ENCODE measurements at regions not wholly inside any gene's neighbourhood (a gene's known extent, or its start where the extent isn't known, plus 50 kb on each side); places are given as distances from the start of the nearest gene placed in this dataset.

DNA sequence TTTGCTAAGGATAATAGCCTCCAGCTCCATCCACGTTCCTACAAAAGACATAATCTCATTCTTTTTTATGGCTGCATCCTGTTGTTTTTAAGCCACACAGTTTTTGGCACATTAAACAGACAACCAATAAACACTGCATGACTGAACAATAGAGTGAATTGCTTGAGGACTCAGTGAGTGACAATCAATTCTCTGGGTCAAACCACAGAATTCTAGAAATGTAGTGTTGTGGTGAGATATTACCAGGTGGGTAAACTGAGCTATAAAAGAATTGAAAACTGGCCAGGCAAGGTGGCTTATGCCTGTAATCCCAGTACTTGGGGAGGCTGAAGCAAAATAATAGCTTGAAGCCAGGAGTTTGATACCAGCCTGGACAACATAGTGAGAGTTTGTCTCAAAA is 154.7 kb upstream of the CADPS start:
- Histone ChIP-seq H3K27ac (ENCODE audit: low read length) (no peak overlapping the region), H3K79me2 (ENCODE audit: low read length) (no peaks in the 10 kb centered on the region), H3K4me2 (ENCODE audit: low read length) (no peak overlapping the region), H3K9me2 (replicated peaks; ENCODE audit: low read length) (no peaks in the 10 kb centered on the region), H2AFZ (ENCODE audit: low read length) (no peak overlapping the region), H3K4me1 (ENCODE audit: insufficient read depth, low read length) (no peaks in the 10 kb centered on the region), H3K4me3 (ENCODE audit: low read length) (no peak overlapping the region), H3K27me3 (ENCODE audit: low read length) (no peaks in the 10 kb centered on the region), H3K36me3 (ENCODE audit: low read depth, low read length) (no peaks in the 10 kb centered on the region), H3K9me3 (ENCODE audit: low read length) (peaks cover 21% of the 10 kb centered on the region), H3F3A (ENCODE audit: low read length, unreplicated experiment) (no peaks in the 10 kb centered on the region), H3K9ac (ENCODE audit: low read length) (no peak overlapping the region), H4K20me1 (ENCODE audit: low read length) (no peaks in the 10 kb centered on the region)
- no TSS peak for BruUV-seq (replicated peaks)
- intact Hi-C loops (cut with micrococcal nuclease), result no loop called here
- TF ChIP-seq EZH2phosphoT487 (IDR thresholded peaks at IDR 0.05; ENCODE audit: borderline replicate concordance, low read length), result no peak
- no peak for TF ChIP-seq EZH2 (IDR thresholded peaks at IDR 0.05; ENCODE audit: low read length, unreplicated experiment)
- TF ChIP-seq, protein P1, sequence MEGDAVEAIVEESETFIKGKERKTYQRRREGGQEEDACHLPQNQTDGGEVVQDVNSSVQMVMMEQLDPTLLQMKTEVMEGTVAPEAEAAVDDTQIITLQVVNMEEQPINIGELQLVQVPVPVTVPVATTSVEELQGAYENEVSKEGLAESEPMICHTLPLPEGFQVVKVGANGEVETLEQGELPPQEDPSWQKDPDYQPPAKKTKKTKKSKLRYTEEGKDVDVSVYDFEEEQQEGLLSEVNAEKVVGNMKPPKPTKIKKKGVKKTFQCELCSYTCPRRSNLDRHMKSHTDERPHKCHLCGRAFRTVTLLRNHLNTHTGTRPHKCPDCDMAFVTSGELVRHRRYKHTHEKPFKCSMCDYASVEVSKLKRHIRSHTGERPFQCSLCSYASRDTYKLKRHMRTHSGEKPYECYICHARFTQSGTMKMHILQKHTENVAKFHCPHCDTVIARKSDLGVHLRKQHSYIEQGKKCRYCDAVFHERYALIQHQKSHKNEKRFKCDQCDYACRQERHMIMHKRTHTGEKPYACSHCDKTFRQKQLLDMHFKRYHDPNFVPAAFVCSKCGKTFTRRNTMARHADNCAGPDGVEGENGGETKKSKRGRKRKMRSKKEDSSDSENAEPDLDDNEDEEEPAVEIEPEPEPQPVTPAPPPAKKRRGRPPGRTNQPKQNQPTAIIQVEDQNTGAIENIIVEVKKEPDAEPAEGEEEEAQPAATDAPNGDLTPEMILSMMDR (conservative IDR thresholded peaks at IDR 0.05; ENCODE audit: low read depth, low read length), result no peak
- POLR2A ChIA-PET (ENCODE audit: unreplicated experiment), result no interaction called here
- CTCF ChIA-PET, result no interaction called here
- ATAC-seq, result no peak
- DNase-seq, result no peak

DNA sequence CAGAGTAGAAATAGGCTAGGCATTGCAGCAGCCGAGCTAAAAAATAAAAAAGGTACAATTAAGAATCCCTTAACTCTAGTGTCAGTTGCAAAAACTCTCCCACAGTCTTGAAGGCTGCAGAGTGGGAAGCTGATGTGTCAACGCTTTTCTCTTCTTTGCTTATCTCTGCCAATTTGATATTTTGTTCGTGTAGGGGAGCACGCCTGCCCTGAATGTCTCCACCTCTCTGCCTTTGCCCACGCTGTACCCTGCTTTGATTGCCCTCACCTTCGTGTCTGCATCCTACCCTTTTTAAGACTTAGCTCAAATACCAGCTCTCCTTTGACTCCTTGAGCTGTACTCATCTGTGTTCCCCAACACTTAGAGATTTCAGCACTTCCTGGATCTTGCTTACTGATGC is 155.4 kb upstream of the CADPS start:
- H3K9me3 ChIP-seq (ENCODE audit: low read length), result peaks cover 21% of the 10 kb centered on the region
- BruUV-seq (replicated peaks), result no TSS peak
- no peaks in the 10 kb centered on the region for H3K9me2 ChIP-seq (replicated peaks; ENCODE audit: low read length)
- H3K79me2 ChIP-seq (ENCODE audit: low read length), result no peaks in the 10 kb centered on the region
- no peak overlapping the region for H3K27ac ChIP-seq (ENCODE audit: low read length)
- H4K20me1 ChIP-seq (ENCODE audit: low read length), result no peaks in the 10 kb centered on the region
- POLR2A ChIA-PET (ENCODE audit: unreplicated experiment), result no interaction called here
- CTCF ChIA-PET, result no interaction called here
- no peak overlapping the region for H3K4me3 ChIP-seq (ENCODE audit: low read length)
- intact Hi-C loops (cut with micrococcal nuclease), result no loop called here
- no peak overlapping the region for H2AFZ ChIP-seq (ENCODE audit: low read length)
- no peaks in the 10 kb centered on the region for H3K36me3 ChIP-seq (ENCODE audit: low read depth, low read length)
- H3K4me2 ChIP-seq (ENCODE audit: low read length), result no peak overlapping the region
- no peaks in the 10 kb centered on the region for H3K4me1 ChIP-seq (ENCODE audit: insufficient read depth, low read length)
- H3K9ac ChIP-seq (ENCODE audit: low read length), result no peak overlapping the region
- TF ChIP-seq, protein P1 (conservative IDR thresholded peaks at IDR 0.05; ENCODE audit: low read depth, low read length), result no peak
- TF ChIP-seq EZH2 (IDR thresholded peaks at IDR 0.05; ENCODE audit: low read length, unreplicated experiment), result no peak
- no peak for TF ChIP-seq EZH2phosphoT487 (IDR thresholded peaks at IDR 0.05; ENCODE audit: borderline replicate concordance, low read length)
- no peaks in the 10 kb centered on the region for H3K27me3 ChIP-seq (ENCODE audit: low read length)
- DNase-seq, result no peak
- no peaks in the 10 kb centered on the region for H3F3A ChIP-seq (ENCODE audit: low read length, unreplicated experiment)
- ATAC-seq, result no peak

DNA sequence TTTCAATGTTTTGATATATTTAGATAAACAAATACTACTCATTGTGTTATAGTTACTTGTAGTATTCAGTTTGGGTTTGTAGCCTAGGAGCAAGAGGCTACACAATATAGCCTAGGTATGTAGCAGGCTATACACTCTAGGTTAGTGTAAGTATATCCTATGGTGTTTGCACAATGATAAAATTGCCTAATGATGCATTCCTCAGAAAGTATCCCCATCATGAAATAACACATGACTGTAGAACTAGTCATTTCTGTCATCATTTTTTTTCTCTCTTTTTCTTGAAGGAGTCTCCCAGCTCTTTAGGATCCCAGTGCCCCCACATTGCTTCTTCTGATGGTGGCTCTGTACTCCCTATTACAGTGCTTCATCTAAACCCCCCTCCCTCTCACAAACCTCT is 157.7 kb upstream of the CADPS start:
- DNase-seq (no peak), ATAC-seq (no peak)
- no TSS peak for BruUV-seq (replicated peaks)
- Histone ChIP-seq H3K9ac (ENCODE audit: low read length) (no peak overlapping the region), H2AFZ (ENCODE audit: low read length) (no peak overlapping the region), H3K4me3 (ENCODE audit: low read length) (no peak overlapping the region), H3F3A (ENCODE audit: low read length, unreplicated experiment) (no peaks in the 10 kb centered on the region), H3K27ac (ENCODE audit: low read length) (no peak overlapping the region), H3K9me2 (replicated peaks; ENCODE audit: low read length) (no peaks in the 10 kb centered on the region), H3K79me2 (ENCODE audit: low read length) (no peaks in the 10 kb centered on the region), H3K4me2 (ENCODE audit: low read length) (no peak overlapping the region), H3K9me3 (ENCODE audit: low read length) (peaks cover 23% of the 10 kb centered on the region), H3K4me1 (ENCODE audit: insufficient read depth, low read length) (no peaks in the 10 kb centered on the region), H4K20me1 (ENCODE audit: low read length) (no peaks in the 10 kb centered on the region), H3K27me3 (ENCODE audit: low read length) (no peaks in the 10 kb centered on the region), H3K36me3 (ENCODE audit: low read depth, low read length) (no peaks in the 10 kb centered on the region)
- intact Hi-C loops (cut with micrococcal nuclease), result no loop called here
- no peak for TF ChIP-seq EZH2phosphoT487 (IDR thresholded peaks at IDR 0.05; ENCODE audit: borderline replicate concordance, low read length)
- TF ChIP-seq EZH2 (IDR thresholded peaks at IDR 0.05; ENCODE audit: low read length, unreplicated experiment), result no peak
- TF ChIP-seq, protein P1 (conservative IDR thresholded peaks at IDR 0.05; ENCODE audit: low read depth, low read length), result no peak
- POLR2A ChIA-PET (ENCODE audit: unreplicated experiment), result no interaction called here
- CTCF ChIA-PET, result no interaction called here

Measured in PC-3 (cell line).